NT2/D1 (cell line): ENCODE measurements at regions not wholly inside any gene's neighbourhood (a gene's known extent, or its start where the extent isn't known, plus 50 kb on each side); places are given as distances from the start of the nearest gene placed in this dataset.

Source experiments
- SUZ12 ChIP-seq: IDR thresholded peaks from 2 replicates; pipeline ENCODE4 v1.6.1; 2011; ENCODE audit not compliant: insufficient read length, insufficient read depth; ENCODE audit errors: extremely low read depth
- YY1 ChIP-seq: IDR thresholded peaks from 2 replicates; pipeline ENCODE4 v1.6.1; 2011; ENCODE audit not compliant: insufficient read length, insufficient read depth
- ZNF274 ChIP-seq: IDR thresholded peaks from 2 replicates; pipeline ENCODE4 v1.6.1; 2011; ENCODE audit warnings: mild to moderate bottlenecking, low read depth, low read length

- TF ChIP-seq YY1 (no peak), ZNF274 (no peak), SUZ12 (no peak)
Measured at GRCh38 chr12:30463636-30464035, 232.0 kb downstream of the IPO8 start.
